ENCODE measurements at regions not wholly inside any gene's neighbourhood (a gene's known extent, or its start where the extent isn't known, plus 50 kb on each side); places are given as distances from the start of the nearest gene placed in this dataset.
"Not testable (repeated sequence)": the region's sequence is repeated elsewhere in the genome, so short reads cannot be mapped to it uniquely, and the experiment has no call there.

GRCh38 chrX:109914114-109914849, 88.6 kb upstream of the TMEM164 start:
- in situ Hi-C loops (cut with MboI; ENCODE audit: low sequenced_read_pairs) = loop anchor here (25.0 kb wide), 1 partner anchor 498 kb away; no protein-coding TSS in a partner anchor
- no peaks in the 10 kb centered on the region for H3K36me3 ChIP-seq (replicated peaks)
- no peaks in the 10 kb centered on the region for H3K4me1 ChIP-seq
- DNase-seq (ENCODE audit: low spot score in 2 of 2) = no peak
- H3K4me3 ChIP-seq = no peak overlapping the region
- H3K9me3 ChIP-seq = no peaks in the 10 kb centered on the region
- H3K27me3 ChIP-seq (ENCODE audit: low read depth) = no peaks in the 10 kb centered on the region

GRCh38 chrX:109918753-109919152, 84.2 kb upstream of the TMEM164 start:
- 0 out of 2 replicates have a peak, but pooled peaks cover 2% of the 10 kb centered on the region for H3K27me3 ChIP-seq (ENCODE audit: low read depth)
- DNase-seq (ENCODE audit: low spot score in 2 of 2) = no peak
- H3K36me3 ChIP-seq (replicated peaks) = no peaks in the 10 kb centered on the region
- H3K9me3 ChIP-seq = no peaks in the 10 kb centered on the region
- no peak overlapping the region for H3K4me3 ChIP-seq
- in situ Hi-C loops (cut with MboI; ENCODE audit: low sequenced_read_pairs) = loop anchor here (25.0 kb wide), 1 partner anchor 494 kb away; no protein-coding TSS in a partner anchor
- H3K4me1 ChIP-seq = no peaks in the 10 kb centered on the region

- no peak overlapping the region for H3K4me3 ChIP-seq
- in situ Hi-C loops (cut with MboI; ENCODE audit: low sequenced_read_pairs) = loop anchor here (25.0 kb wide), 1 partner anchor 492 kb away; no protein-coding TSS in a partner anchor
- H3K9me3 ChIP-seq = no peaks in the 10 kb centered on the region
- no peak for DNase-seq (ENCODE audit: low spot score in 2 of 2)
- no peaks in the 10 kb centered on the region for H3K4me1 ChIP-seq
- 0 out of 2 replicates have a peak, but pooled peaks cover 2% of the 10 kb centered on the region for H3K27me3 ChIP-seq (ENCODE audit: low read depth)
- H3K36me3 ChIP-seq (replicated peaks) = no peaks in the 10 kb centered on the region
Observed at GRCh38 chrX:109920325-109920724, 82.6 kb upstream of the TMEM164 start.

GRCh38 chrX:109920868-109921267, 82.0 kb upstream of the TMEM164 start:
- no peaks in the 10 kb centered on the region for H3K9me3 ChIP-seq
- no peaks in the 10 kb centered on the region for H3K36me3 ChIP-seq (replicated peaks)
- no peak for DNase-seq (ENCODE audit: low spot score in 2 of 2)
- H3K4me1 ChIP-seq = no peaks in the 10 kb centered on the region
- in situ Hi-C loops (cut with MboI; ENCODE audit: low sequenced_read_pairs) = loop anchor here (25.0 kb wide), 1 partner anchor 491 kb away; no protein-coding TSS in a partner anchor
- H3K27me3 ChIP-seq (ENCODE audit: low read depth) = 0 out of 2 replicates have a peak, but pooled peaks cover 2% of the 10 kb centered on the region
- no peak overlapping the region for H3K4me3 ChIP-seq

- 0 out of 2 replicates have a peak, but pooled peaks cover 2% of the 10 kb centered on the region for H3K27me3 ChIP-seq (ENCODE audit: low read depth)
- H3K36me3 ChIP-seq (replicated peaks) = no peaks in the 10 kb centered on the region
- no peaks in the 10 kb centered on the region for H3K9me3 ChIP-seq
- DNase-seq (ENCODE audit: low spot score in 2 of 2) = no peak
- H3K4me1 ChIP-seq = no peaks in the 10 kb centered on the region
- no peak overlapping the region for H3K4me3 ChIP-seq
- in situ Hi-C loops (cut with MboI; ENCODE audit: low sequenced_read_pairs) = loop anchor here (25.0 kb wide), 1 partner anchor 490 kb away; no protein-coding TSS in a partner anchor
Observed at GRCh38 chrX:109922190-109922589, 80.7 kb upstream of the TMEM164 start.

GRCh38 chrX:109925003-109925402, 77.9 kb upstream of the TMEM164 start:
- DNase-seq (ENCODE audit: low spot score in 2 of 2); H3K27me3 ChIP-seq (ENCODE audit: low read depth); H3K4me1 ChIP-seq; H3K9me3 ChIP-seq; H3K36me3 ChIP-seq (replicated peaks); in situ Hi-C loops (cut with MboI; ENCODE audit: low sequenced_read_pairs); H3K4me3 ChIP-seq: not testable (repeated sequence)

GRCh38 chrX:109925656-109926055, 77.3 kb upstream of the TMEM164 start:
- Histone ChIP-seq H3K36me3 (replicated peaks) (no peaks in the 10 kb centered on the region), H3K4me1 (no peaks in the 10 kb centered on the region), H3K9me3 (no peaks in the 10 kb centered on the region), H3K27me3 (ENCODE audit: low read depth) (0 out of 2 replicates have a peak, but pooled peaks cover 2% of the 10 kb centered on the region), H3K4me3 (no peak overlapping the region)
- no peak for DNase-seq (ENCODE audit: low spot score in 2 of 2)
- in situ Hi-C loops (cut with MboI; ENCODE audit: low sequenced_read_pairs) = no loop called here

GRCh38 chrX:109926118-109926517, 76.8 kb upstream of the TMEM164 start:
- H3K36me3 ChIP-seq (replicated peaks) = no peaks in the 10 kb centered on the region
- no peak for DNase-seq (ENCODE audit: low spot score in 2 of 2)
- H3K9me3 ChIP-seq = no peaks in the 10 kb centered on the region
- in situ Hi-C loops (cut with MboI; ENCODE audit: low sequenced_read_pairs) = no loop called here
- H3K4me1 ChIP-seq = no peaks in the 10 kb centered on the region
- H3K27me3 ChIP-seq (ENCODE audit: low read depth) = 0 out of 2 replicates have a peak, but pooled peaks cover 2% of the 10 kb centered on the region
- no peak overlapping the region for H3K4me3 ChIP-seq

GRCh38 chrX:109926743-109927662, 75.9 kb upstream of the TMEM164 start:
- Histone ChIP-seq H3K27me3 (ENCODE audit: low read depth) (0 out of 2 replicates have a peak, but pooled peaks cover 2% of the 10 kb centered on the region), H3K4me3 (no peak overlapping the region), H3K9me3 (no peaks in the 10 kb centered on the region), H3K4me1 (no peaks in the 10 kb centered on the region), H3K36me3 (replicated peaks) (no peaks in the 10 kb centered on the region)
- in situ Hi-C loops (cut with MboI; ENCODE audit: low sequenced_read_pairs) = no loop called here
- DNase-seq (ENCODE audit: low spot score in 2 of 2) = no peak

GRCh38 chrX:109927663-109928273, 75.1 kb upstream of the TMEM164 start:
- no peaks in the 10 kb centered on the region for H3K36me3 ChIP-seq (replicated peaks)
- H3K27me3 ChIP-seq (ENCODE audit: low read depth) = no peaks in the 10 kb centered on the region
- H3K9me3 ChIP-seq = no peaks in the 10 kb centered on the region
- H3K4me1 ChIP-seq = no peaks in the 10 kb centered on the region
- H3K4me3 ChIP-seq = no peak overlapping the region
- no peak for DNase-seq (ENCODE audit: low spot score in 2 of 2)
- in situ Hi-C loops (cut with MboI; ENCODE audit: low sequenced_read_pairs) = no loop called here

- no peaks in the 10 kb centered on the region for H3K36me3 ChIP-seq (replicated peaks)
- H3K4me3 ChIP-seq = no peak overlapping the region
- no peaks in the 10 kb centered on the region for H3K4me1 ChIP-seq
- in situ Hi-C loops (cut with MboI; ENCODE audit: low sequenced_read_pairs) = no loop called here
- no peaks in the 10 kb centered on the region for H3K27me3 ChIP-seq (ENCODE audit: low read depth)
- no peaks in the 10 kb centered on the region for H3K9me3 ChIP-seq
- no peak for DNase-seq (ENCODE audit: low spot score in 2 of 2)
Observed at GRCh38 chrX:109928596-109929335, 74.1 kb upstream of the TMEM164 start.

- Histone ChIP-seq H3K27me3 (ENCODE audit: low read depth) (no peaks in the 10 kb centered on the region), H3K4me3 (no peak overlapping the region), H3K9me3 (no peaks in the 10 kb centered on the region), H3K4me1 (no peaks in the 10 kb centered on the region), H3K36me3 (replicated peaks) (no peaks in the 10 kb centered on the region)
- DNase-seq (ENCODE audit: low spot score in 2 of 2) = no peak
- in situ Hi-C loops (cut with MboI; ENCODE audit: low sequenced_read_pairs) = no loop called here
Observed at GRCh38 chrX:109931677-109932076, 71.2 kb upstream of the TMEM164 start.

- peaks cover 3% of the 10 kb centered on the region; the same call in 1 of the 2 replicates for H3K27me3 ChIP-seq (ENCODE audit: low read depth)
- no peaks in the 10 kb centered on the region for H3K9me3 ChIP-seq
- no peak overlapping the region for H3K4me3 ChIP-seq
- H3K4me1 ChIP-seq = no peaks in the 10 kb centered on the region
- H3K36me3 ChIP-seq (replicated peaks) = no peaks in the 10 kb centered on the region
- DNase-seq (ENCODE audit: low spot score in 2 of 2) = no peak
- in situ Hi-C loops (cut with MboI; ENCODE audit: low sequenced_read_pairs) = no loop called here
Observed at GRCh38 chrX:109934434-109934833, 68.5 kb upstream of the TMEM164 start.
